KMS-11 (cell line): ENCODE measurements at regions not wholly inside any gene's neighbourhood (a gene's known extent, or its start where the extent isn't known, plus 50 kb on each side); places are given as distances from the start of the nearest gene placed in this dataset.

Experiments
- H2AFZ ChIP-seq: fragments of 200-600 bp; sonication (generic); 2 replicates; pipeline ENCODE4 v1.6.1; 2016; ENCODE audit warnings: antibody characterized with exemption, mixed run types, low read depth
- H3K27ac ChIP-seq: fragments of 200-600 bp; sonication (generic); 2 replicates; pipeline ENCODE4 v1.6.1; 2016; ENCODE audit warnings: mild to moderate bottlenecking, mixed run types
- H3K27me3 ChIP-seq: fragments of 200-600 bp; sonication (generic); 2 replicates; pipeline ENCODE4 v1.6.1; 2017; ENCODE audit warnings: mild to moderate bottlenecking, low read depth, mixed run types, moderate library complexity; ENCODE audit not compliant: insufficient read depth
- H3K36me3 ChIP-seq: fragments of 200-600 bp; sonication (generic); 2 replicates; pipeline ENCODE4 v1.6.1; 2017; ENCODE audit warnings: mild to moderate bottlenecking, mixed run types; ENCODE audit not compliant: insufficient read depth
- H3K4me1 ChIP-seq: fragments of 200-600 bp; sonication (generic); 2 replicates; pipeline ENCODE4 v1.6.1; 2016; ENCODE audit warnings: mild to moderate bottlenecking, low read depth, mixed run types; ENCODE audit not compliant: poor library complexity, severe bottlenecking
- H3K4me2 ChIP-seq: fragments of 200-600 bp; sonication (generic); 2 replicates; pipeline ENCODE4 v1.7.0; 2016; ENCODE audit warnings: mild to moderate bottlenecking, mixed run types
- H3K4me3 ChIP-seq: fragments of 200-600 bp; sonication (generic); IDR thresholded peaks from 2 replicates; pipeline ENCODE4 v1.6.1; 2017; ENCODE audit warnings: low read depth, low read length, mixed read lengths; ENCODE audit not compliant: insufficient read depth
- H3K79me2 ChIP-seq: fragments of 200-600 bp; sonication (generic); 2 replicates; pipeline ENCODE4 v1.6.1; 2016; ENCODE audit warnings: low read depth, mixed run types; ENCODE audit not compliant: insufficient read depth
- H3K9ac ChIP-seq: fragments of 200-600 bp; sonication (generic); 2 replicates; pipeline ENCODE4 v1.6.1; 2016; ENCODE audit warnings: mild to moderate bottlenecking, mixed run types
- H4K20me1 ChIP-seq: fragments of 200-600 bp; sonication (generic); 2 replicates; pipeline ENCODE4 v1.6.1; 2016; ENCODE audit warnings: mild to moderate bottlenecking, mixed run types; ENCODE audit not compliant: insufficient read depth
- CTCF ChIP-seq: fragments of 200-600 bp; sonication (generic); conservative IDR thresholded peaks from 2 replicates; pipeline ENCODE4 v1.6.1; 2017; ENCODE audit warnings: low read depth, mild to moderate bottlenecking, antibody characterized with exemption, low read length, moderate library complexity, mixed read lengths

- H3K4me2 ChIP-seq, result no peak overlapping the region
- no peaks in the 10 kb centered on the region for H3K36me3 ChIP-seq
- no peak overlapping the region for H3K9ac ChIP-seq
- H2AFZ ChIP-seq, result no peak overlapping the region
- no peaks in the 10 kb centered on the region for H3K4me1 ChIP-seq
- no peaks in the 10 kb centered on the region for H3K27me3 ChIP-seq
- no peak overlapping the region for H3K27ac ChIP-seq
- no peaks in the 10 kb centered on the region for H3K79me2 ChIP-seq
- no peak overlapping the region for H3K4me3 ChIP-seq
- no peaks in the 10 kb centered on the region for H4K20me1 ChIP-seq
- no peak for TF ChIP-seq CTCF
These were observed 500.5 kb upstream of the ADAMTS5 start for GRCh38 chr21:27467366-27467765.

GRCh38 chr21:27466140-27466539, 499.3 kb upstream of the ADAMTS5 start:
- no peaks in the 10 kb centered on the region for H4K20me1 ChIP-seq
- H3K4me3 ChIP-seq, result no peak overlapping the region
- no peak overlapping the region for H3K9ac ChIP-seq
- H3K27ac ChIP-seq, result no peak overlapping the region
- TF ChIP-seq CTCF, result no peak
- no peak overlapping the region for H2AFZ ChIP-seq
- no peaks in the 10 kb centered on the region for H3K4me1 ChIP-seq
- no peaks in the 10 kb centered on the region for H3K27me3 ChIP-seq
- no peaks in the 10 kb centered on the region for H3K79me2 ChIP-seq
- H3K4me2 ChIP-seq, result no peak overlapping the region
- H3K36me3 ChIP-seq, result no peaks in the 10 kb centered on the region

GRCh38 chr21:27464648-27465047, 497.8 kb upstream of the ADAMTS5 start:
- Histone ChIP-seq H3K4me2 (no peak overlapping the region), H2AFZ (no peak overlapping the region), H3K4me3 (no peak overlapping the region), H3K27me3 (no peaks in the 10 kb centered on the region), H3K9ac (no peak overlapping the region), H3K27ac (no peak overlapping the region), H4K20me1 (no peaks in the 10 kb centered on the region), H3K4me1 (no peaks in the 10 kb centered on the region), H3K36me3 (no peaks in the 10 kb centered on the region), H3K79me2 (no peaks in the 10 kb centered on the region)
- no peak for TF ChIP-seq CTCF

- no peak for TF ChIP-seq CTCF
- Histone ChIP-seq H3K4me3 (no peak overlapping the region), H3K4me1 (no peaks in the 10 kb centered on the region), H4K20me1 (no peaks in the 10 kb centered on the region), H3K27me3 (no peaks in the 10 kb centered on the region), H3K36me3 (no peaks in the 10 kb centered on the region), H3K27ac (no peak overlapping the region), H3K79me2 (no peaks in the 10 kb centered on the region), H3K9ac (no peak overlapping the region), H3K4me2 (no peak overlapping the region), H2AFZ (no peak overlapping the region)
These were observed 495.8 kb upstream of the ADAMTS5 start for GRCh38 chr21:27462726-27463125.

- TF ChIP-seq CTCF, result no peak
- Histone ChIP-seq H3K4me3 (no peak overlapping the region), H3K9ac (no peak overlapping the region), H3K4me2 (no peak overlapping the region), H2AFZ (no peak overlapping the region), H3K79me2 (no peaks in the 10 kb centered on the region), H4K20me1 (no peaks in the 10 kb centered on the region), H3K4me1 (no peaks in the 10 kb centered on the region), H3K36me3 (no peaks in the 10 kb centered on the region), H3K27ac (no peak overlapping the region), H3K27me3 (no peaks in the 10 kb centered on the region)
These were observed 487.3 kb upstream of the ADAMTS5 start for GRCh38 chr21:27454234-27454633.
